NCI-H2171 (cell line): ENCODE measurements at regions not wholly inside any gene's neighbourhood (a gene's known extent, or its start where the extent isn't known, plus 50 kb on each side); places are given as distances from the start of the nearest gene placed in this dataset.
"Not testable (repeated sequence)": the region's sequence is repeated elsewhere in the genome, so short reads cannot be mapped to it uniquely, and the experiment has no call there.

Source experiments
- DNase-seq: peaks from one replicate; lab custom pipeline; 2025; lab: John Stamatoyannopoulos, UW

DNA sequence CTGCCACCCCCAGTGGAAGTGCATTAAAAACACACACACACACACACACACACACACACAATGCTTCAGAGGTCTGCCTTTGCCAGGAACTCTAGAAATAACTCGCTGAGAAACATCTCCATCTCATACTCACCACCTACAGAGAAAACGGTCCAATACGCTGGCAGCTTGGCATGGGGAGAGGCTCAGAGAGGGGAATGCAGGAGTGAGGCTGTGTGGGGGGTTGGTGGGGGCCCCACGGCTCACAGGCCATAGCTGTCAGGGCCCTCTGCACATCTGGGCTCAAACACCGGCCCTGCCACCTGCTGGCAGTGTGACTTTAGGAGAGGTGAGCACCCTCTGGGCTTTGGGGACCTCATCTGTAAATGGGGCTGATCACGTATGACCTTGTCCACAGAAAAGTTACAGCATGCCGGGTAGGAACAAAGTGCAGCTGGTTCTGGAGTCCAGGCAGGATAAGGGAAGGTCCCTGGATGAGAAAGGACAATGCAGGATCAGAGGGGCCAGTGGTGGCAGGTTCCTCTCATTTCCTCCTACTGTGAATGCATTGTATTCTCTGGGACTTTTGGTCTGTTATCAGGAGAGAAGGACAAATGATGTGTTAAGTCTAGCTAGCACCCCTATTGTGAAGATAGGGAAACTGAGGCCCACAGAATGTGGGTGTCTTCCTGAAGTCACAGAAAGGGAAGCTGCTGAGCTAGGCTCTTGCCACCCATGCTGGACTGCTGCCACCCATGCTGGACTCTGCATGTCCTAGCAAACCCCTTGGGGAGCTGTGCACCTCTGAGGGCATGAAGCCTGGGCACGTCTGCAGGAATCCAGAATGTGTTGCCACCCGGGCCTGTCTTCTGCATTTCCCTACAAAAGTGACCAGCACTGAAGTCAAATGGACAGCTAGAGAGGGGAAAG is 404.6 kb downstream of the RPS24 start:
- no peak for DNase-seq

DNA sequence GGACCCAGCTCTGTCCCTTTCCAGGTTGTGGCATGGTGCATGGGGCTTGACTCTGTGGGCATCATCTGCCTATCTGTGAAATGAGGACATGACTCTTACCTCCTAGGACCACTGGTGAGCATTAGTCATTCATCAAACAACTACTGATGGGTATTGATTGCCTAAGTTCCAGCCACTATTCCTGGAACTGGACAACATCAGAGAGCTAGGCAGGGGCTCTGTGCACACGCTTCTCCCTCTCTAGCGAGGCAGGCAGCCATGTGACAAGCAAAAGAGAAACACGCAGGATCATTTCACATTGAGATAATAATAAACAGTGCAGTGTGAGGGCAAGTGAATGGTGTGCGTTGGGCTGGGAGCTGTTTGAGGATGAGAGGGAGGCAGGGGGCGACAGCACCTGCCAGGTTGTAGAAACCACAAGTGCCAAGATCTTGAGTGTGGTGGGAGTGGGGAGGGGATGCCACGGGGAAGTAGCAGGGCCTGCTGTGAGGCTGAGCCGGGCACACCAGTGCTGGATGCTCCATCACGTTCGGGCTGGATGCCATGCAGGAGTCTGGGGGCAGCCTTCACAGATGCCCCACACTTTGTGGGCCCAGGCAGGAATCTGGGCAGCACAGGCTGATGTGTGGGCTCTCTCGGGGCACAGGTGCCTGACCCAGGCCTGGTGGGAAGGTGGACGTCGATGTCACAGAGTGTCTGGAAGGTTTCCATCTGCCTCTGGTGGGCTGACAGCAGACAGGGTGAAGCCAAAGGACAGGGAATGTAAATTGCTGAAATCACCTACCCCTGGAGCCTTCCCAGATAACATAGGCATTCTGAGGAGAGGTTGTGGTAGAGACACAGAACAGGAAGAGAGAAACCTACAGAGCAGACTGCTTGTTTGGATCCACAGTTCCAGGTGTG is 405.5 kb downstream of the RPS24 start:
- no peak for DNase-seq

DNA sequence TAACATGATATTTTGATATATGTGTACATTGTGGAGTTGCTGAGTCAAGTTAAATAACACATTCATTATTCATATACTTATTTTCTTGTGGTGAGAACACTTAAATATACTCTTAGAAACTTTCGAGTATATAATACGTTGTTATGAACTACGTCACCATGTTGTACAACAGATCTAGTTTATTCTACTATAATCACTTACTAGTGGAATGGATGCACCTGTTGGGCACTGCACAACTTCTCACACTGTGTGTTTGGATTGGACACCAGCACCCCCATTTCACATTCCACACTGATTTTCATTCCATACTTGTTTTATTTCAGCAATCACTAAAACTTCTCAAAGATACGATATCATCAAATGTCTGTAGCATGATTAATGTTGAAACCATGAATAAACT is 407.3 kb downstream of the RPS24 start:
- DNase-seq: no peak

- no peak for DNase-seq
These were observed 408.0 kb downstream of the RPS24 start for GRCh38 chr10:78441694-78442093.

DNA sequence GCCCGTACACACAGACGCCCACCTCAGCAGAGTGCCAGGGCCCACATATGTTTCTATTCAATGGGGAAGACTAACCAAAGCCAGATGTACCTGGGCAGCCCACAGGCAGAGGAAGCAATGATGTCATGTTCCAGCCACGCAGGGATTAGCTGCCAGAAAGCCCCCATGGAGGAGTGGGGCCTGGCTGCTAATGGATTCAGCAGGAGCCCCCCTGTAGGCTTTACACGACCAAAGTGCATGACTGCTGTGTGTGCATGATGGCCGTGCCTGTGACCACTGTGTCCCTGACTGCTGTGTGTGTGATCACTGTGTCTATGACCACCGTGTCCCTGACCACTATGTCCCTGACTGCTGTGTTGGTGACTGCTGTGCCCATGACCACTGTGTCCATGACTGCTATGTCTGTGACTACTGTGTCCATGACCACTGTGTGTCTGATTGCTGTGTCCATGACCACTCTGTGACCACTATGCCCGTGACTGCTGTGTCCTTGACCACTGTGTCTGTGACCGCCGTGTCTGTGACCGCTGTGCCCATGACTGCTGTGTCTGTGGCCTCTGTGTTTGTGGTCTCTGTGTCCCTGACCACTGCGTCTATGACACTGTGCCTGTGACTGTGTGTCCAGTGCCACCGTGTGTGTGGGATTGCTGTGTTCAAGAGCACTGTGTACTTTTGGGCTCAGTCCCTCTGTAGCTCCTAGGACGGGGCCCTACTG is 409.3 kb downstream of the RPS24 start:
- no peak for DNase-seq

GRCh38 chr10:78443900-78444571 is 410.4 kb downstream of the RPS24 start:
- DNase-seq: no peak

DNA sequence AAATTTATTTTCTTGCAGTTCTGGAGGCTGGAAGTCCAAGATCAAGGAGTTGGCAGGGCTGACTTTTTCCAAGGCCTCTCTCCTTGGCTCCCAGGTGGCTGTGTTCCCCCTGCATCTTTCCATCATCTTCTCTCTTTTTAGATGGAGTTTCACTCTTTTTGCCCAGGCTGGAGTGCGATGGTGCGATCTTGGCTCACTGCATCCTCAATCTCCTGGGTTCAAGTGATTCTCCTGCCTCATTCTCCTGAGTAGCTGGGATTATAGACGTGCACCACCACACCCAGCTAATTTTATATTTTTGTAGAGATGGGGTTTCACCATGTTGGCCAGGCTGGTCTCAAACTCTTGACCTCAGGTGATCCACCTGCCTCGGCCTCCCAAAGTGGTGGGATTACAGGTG is 411.1 kb downstream of the RPS24 start:
- DNase-seq: not testable (repeated sequence)

GRCh38 chr10:78445308-78445707 is 411.6 kb downstream of the RPS24 start:
- no peak for DNase-seq

DNA sequence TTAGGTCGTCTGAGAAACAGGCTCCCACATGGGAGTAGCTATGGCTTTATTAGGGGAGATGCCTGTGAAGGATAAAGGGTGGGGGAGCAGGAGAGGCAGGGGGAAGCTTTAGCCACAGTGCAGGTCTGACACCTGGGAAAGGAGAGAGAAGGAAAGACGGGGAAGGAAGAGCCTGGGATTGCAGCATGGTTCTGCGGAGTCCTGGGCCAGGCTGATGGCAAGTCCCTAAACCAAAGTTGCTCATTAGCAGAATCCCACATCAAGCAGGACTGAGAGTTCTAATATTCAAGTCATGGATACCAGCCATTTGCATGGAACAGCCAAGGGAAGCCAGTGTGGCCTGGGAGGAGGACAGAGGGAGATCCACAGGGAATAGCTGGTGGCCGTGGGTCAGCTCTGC is 414.8 kb downstream of the RPS24 start:
- no peak for DNase-seq

GRCh38 chr10:78448994-78449418 is 415.3 kb downstream of the RPS24 start:
- DNase-seq: no peak

- no peak for DNase-seq
These were observed 415.9 kb downstream of the RPS24 start for GRCh38 chr10:78449554-78449953.

- no peak for DNase-seq
These were observed 416.6 kb downstream of the RPS24 start for GRCh38 chr10:78450239-78450638.

GRCh38 chr10:78450807-78451485 is 417.3 kb downstream of the RPS24 start:
- DNase-seq: peak; percentile 56

GRCh38 chr10:78451592-78451991 is 417.9 kb downstream of the RPS24 start:
- DNase-seq: peak; percentile 89

GRCh38 chr10:78454123-78454645 is 420.5 kb downstream of the RPS24 start:
- DNase-seq: no peak

- no peak for DNase-seq
These were observed 421.6 kb downstream of the RPS24 start for GRCh38 chr10:78455236-78455635.

DNA sequence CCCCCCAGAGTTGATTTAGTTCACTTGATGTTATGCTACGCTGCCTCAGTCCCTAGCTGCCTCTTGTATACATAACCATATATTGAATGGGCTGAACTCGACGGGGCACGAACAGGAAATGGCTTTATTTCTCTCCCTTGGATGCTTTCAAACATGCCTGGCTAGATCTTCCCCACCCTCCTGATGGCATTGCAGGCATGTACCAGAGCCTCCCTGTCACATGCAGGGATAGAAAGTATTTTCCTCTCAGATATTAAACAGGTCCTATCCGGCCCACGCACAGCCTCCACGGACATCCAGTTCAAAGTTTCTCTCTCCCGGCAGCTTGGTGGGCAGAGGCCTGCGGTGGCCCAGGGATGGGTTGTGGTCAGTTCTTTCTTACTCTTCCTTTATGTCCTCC is 422.1 kb downstream of the RPS24 start:
- no peak for DNase-seq

DNA sequence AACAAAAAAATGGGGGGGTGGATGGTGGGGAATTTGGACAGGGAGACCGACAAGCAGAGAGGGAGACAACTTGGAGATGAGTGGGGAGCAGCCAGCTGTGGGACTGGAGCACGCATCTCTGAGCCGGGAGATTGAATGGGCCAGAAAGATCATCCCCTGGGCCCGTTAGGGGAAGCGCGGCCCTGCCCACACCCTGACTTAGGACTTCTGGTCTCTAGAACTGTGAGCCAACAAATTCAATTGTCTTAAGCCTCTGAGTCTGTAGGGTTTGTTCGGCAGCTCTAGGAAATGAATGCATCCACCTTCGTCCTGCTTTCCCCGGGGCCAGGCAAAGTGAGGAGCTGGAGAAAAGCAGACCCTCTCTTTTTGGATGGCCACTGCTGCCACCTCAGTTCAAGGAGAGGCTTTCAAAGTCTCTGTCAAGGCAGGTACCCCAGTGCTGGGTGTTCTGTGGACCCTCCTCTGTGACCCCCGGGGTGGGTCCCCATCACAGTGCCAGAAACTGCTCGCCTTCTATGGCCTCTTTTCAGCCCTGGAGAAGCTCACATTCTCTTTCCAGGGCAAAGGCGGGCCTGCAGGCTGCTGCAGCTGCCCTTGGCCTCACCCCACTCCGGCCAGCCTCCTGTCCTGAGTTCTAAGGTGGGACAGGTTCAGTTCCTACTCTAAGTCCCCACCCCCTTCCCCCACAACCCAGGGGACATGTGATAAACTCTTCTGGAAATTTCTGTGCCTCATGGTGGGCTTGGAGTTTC is 423.2 kb downstream of the RPS24 start:
- no peak for DNase-seq

- no peak for DNase-seq
These were observed 424.3 kb downstream of the RPS24 start for GRCh38 chr10:78457804-78458482.
